Sigmoid colon (tissue), 4 donors: ENCODE measurements at regions not wholly inside any gene's neighbourhood (a gene's known extent, or its start where the extent isn't known, plus 50 kb on each side); places are given as distances from the start of the nearest gene placed in this dataset.

Experiments used
- EP300 ChIP-seq, 4 donors: sonication (generic); formaldehyde crosslinking; IDR thresholded peaks; one replicate each; pipeline ENCODE4 v1.6.1; 2017; ENCODE audit warnings: antibody characterized with exemption in 4 of 4
- POLR2A ChIP-seq, 2 donors: fragments of 450-650 bp; IDR thresholded peaks; one replicate each; pipeline ENCODE4 v1.6.1; 2016; ENCODE audit warnings: antibody characterized with exemption in 2 of 2, mild to moderate bottlenecking in 2 of 2, moderate library complexity in 2 of 2
- POLR2AphosphoS5 ChIP-seq, 4 donors: sonication (generic); formaldehyde crosslinking; IDR thresholded peaks; one replicate each; pipeline ENCODE4 v1.6.1; 2017; ENCODE audit warnings: antibody characterized with exemption in 4 of 4
- TF ChIP-seq, protein P1 (sequence below), 4 experiments: fragments of 450-650 bp in 3 of 4; fragments of 200-600 bp in 1 of 4; IDR thresholded peaks; one replicate each; pipeline ENCODE4 v1.5.1; 2016 to 2019; ENCODE audit warnings: antibody characterized with exemption in 4 of 4, mild to moderate bottlenecking in 3 of 4, moderate library complexity in 2 of 4

DNA sequence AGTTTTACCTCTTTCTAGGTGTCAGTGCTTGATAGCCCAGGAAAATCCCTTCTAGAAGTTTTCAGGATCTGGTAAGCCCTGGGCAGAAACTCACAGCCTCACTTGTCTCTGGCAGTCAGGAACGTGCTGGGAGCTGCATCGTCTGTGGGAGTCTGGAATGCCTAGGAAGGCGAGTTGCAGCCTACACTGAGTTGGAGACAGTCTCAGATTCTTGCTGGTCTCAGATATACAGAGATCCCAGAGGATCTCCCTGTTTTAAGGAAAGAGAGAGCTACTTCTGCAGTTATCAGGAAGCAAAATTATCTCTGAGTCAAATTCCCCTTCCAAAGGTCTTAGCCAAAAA, 104.4 kb upstream of the CDC42EP3 start:
- TF ChIP-seq, protein P1, sequence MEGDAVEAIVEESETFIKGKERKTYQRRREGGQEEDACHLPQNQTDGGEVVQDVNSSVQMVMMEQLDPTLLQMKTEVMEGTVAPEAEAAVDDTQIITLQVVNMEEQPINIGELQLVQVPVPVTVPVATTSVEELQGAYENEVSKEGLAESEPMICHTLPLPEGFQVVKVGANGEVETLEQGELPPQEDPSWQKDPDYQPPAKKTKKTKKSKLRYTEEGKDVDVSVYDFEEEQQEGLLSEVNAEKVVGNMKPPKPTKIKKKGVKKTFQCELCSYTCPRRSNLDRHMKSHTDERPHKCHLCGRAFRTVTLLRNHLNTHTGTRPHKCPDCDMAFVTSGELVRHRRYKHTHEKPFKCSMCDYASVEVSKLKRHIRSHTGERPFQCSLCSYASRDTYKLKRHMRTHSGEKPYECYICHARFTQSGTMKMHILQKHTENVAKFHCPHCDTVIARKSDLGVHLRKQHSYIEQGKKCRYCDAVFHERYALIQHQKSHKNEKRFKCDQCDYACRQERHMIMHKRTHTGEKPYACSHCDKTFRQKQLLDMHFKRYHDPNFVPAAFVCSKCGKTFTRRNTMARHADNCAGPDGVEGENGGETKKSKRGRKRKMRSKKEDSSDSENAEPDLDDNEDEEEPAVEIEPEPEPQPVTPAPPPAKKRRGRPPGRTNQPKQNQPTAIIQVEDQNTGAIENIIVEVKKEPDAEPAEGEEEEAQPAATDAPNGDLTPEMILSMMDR (IDR thresholded peaks at IDR 0.05) = no peak
- TF ChIP-seq POLR2A (IDR thresholded peaks at IDR 0.05) = no peak
- peak in 1 of 4 donors; percentile 37 for TF ChIP-seq POLR2AphosphoS5 (IDR thresholded peaks at IDR 0.05)
- TF ChIP-seq EP300 (IDR thresholded peaks at IDR 0.05) = no peak
